Smooth muscle cell (in vitro differentiated cells): ENCODE measurements at regions not wholly inside any gene's neighbourhood (a gene's known extent, or its start where the extent isn't known, plus 50 kb on each side); places are given as distances from the start of the nearest gene placed in this dataset.
"Not testable (repeated sequence)": the region's sequence is repeated elsewhere in the genome, so short reads cannot be mapped to it uniquely, and the experiment has no call there.

ENCODE experiments used
- DNase-seq: peaks from one replicate; lab custom pipeline; 2025; ENCODE audit not compliant: unreplicated experiment; lab: John Stamatoyannopoulos, UW
- H2AFZ ChIP-seq: fragments of 200-600 bp; sonication (generic); 2 replicates; pipeline ENCODE4 v1.6.0; 2016; ENCODE audit warnings: antibody characterized with exemption, low read depth, mild to moderate bottlenecking
- H3F3A ChIP-seq: fragments of 200-600 bp; sonication (generic); 2 replicates; pipeline ENCODE4 v1.6.0; 2017; ENCODE audit warnings: antibody characterized with exemption, low read depth
- H3K27ac ChIP-seq: fragments of 200-600 bp; sonication (generic); 2 replicates; pipeline ENCODE4 v1.5.1; 2016; ENCODE audit warnings: low read depth, mild to moderate bottlenecking
- H3K27me3 ChIP-seq: fragments of 200-600 bp; sonication (generic); 2 replicates; pipeline ENCODE4 v1.6.1; 2016; ENCODE audit warnings: low read depth, mild to moderate bottlenecking
- H3K36me3 ChIP-seq: fragments of 200-600 bp; sonication (generic); 2 replicates; pipeline ENCODE4 v1.5.1; 2016; ENCODE audit warnings: low read depth
- H3K4me1 ChIP-seq: fragments of 200-600 bp; sonication (generic); 2 replicates; pipeline ENCODE4 v1.5.1; 2016; ENCODE audit warnings: low read depth
- H3K4me2 ChIP-seq: fragments of 200-600 bp; sonication (generic); 2 replicates; pipeline ENCODE4 v1.6.0; 2016; ENCODE audit warnings: mild to moderate bottlenecking
- H3K4me3 ChIP-seq: fragments of 200-600 bp; sonication (generic); 2 replicates; pipeline ENCODE4 v1.5.1; 2016; ENCODE audit warnings: mild to moderate bottlenecking
- H3K79me2 ChIP-seq: fragments of 200-600 bp; sonication (generic); 2 replicates; pipeline ENCODE4 v1.6.0; 2016; ENCODE audit warnings: low read depth, mild to moderate bottlenecking
- H3K9ac ChIP-seq: fragments of 200-600 bp; sonication (generic); 2 replicates; pipeline ENCODE4 v1.6.0; 2016; ENCODE audit warnings: low read depth
- H3K9me3 ChIP-seq: fragments of 200-600 bp; sonication (generic); replicated peaks from 2 replicates; pipeline ENCODE4 v1.5.1; 2016; ENCODE audit warnings: low read depth
- H4K20me1 ChIP-seq: fragments of 200-600 bp; sonication (generic); 2 replicates; pipeline ENCODE4 v1.6.0; 2016; ENCODE audit warnings: low read depth
- CTCF ChIP-seq: fragments of 200-600 bp; sonication (generic); IDR thresholded peaks from 2 replicates; pipeline ENCODE4 v1.5.1; 2017; ENCODE audit warnings: borderline replicate concordance, mild to moderate bottlenecking, antibody characterized with exemption; ENCODE audit not compliant: insufficient read depth, poor library complexity, severe bottlenecking
- WGBS: methylation state at CpG from one replicate; pipeline ENCODE4 v1.1.7; 2016; ENCODE audit warnings: low lambda C conversion rate; 5-methylcytosine and 5-hydroxymethylcytosine counted together

- H3K79me2 ChIP-seq, result no peaks in the 10 kb centered on the region
- no peak overlapping the region for H2AFZ ChIP-seq
- H3K36me3 ChIP-seq, result no peaks in the 10 kb centered on the region
- no peaks in the 10 kb centered on the region for H3K4me1 ChIP-seq
- no peaks in the 10 kb centered on the region for H3F3A ChIP-seq
- no peak overlapping the region for H3K27ac ChIP-seq
- no peak overlapping the region for H3K4me3 ChIP-seq
- DNase-seq, result no peak
- H4K20me1 ChIP-seq, result no peaks in the 10 kb centered on the region
- WGBS, result 81% methylated on average over 3 of the region's 3 CpGs
- H3K4me2 ChIP-seq, result no peak overlapping the region
- no peaks in the 10 kb centered on the region for H3K27me3 ChIP-seq
- H3K9me3 ChIP-seq, result no peaks in the 10 kb centered on the region
- H3K9ac ChIP-seq, result no peak overlapping the region
- TF ChIP-seq CTCF, result no peak
Observed at GRCh38 chr21:25449950-25450349, 157.3 kb downstream of the MRPL39 start.

GRCh38 chr21:25441835-25442234, 165.4 kb downstream of the MRPL39 start:
- no peak overlapping the region for H3K27ac ChIP-seq
- H3K27me3 ChIP-seq, result no peaks in the 10 kb centered on the region
- H3K9ac ChIP-seq, result no peak overlapping the region
- H3K4me2 ChIP-seq, result no peak overlapping the region
- no peak for DNase-seq
- H3K4me1 ChIP-seq, result no peaks in the 10 kb centered on the region
- H3F3A ChIP-seq, result no peaks in the 10 kb centered on the region
- H3K79me2 ChIP-seq, result no peaks in the 10 kb centered on the region
- 67% methylated on average over 2 of the region's 2 CpGs for WGBS
- H3K9me3 ChIP-seq, result no peaks in the 10 kb centered on the region
- H3K4me3 ChIP-seq, result no peak overlapping the region
- no peak overlapping the region for H2AFZ ChIP-seq
- no peaks in the 10 kb centered on the region for H3K36me3 ChIP-seq
- no peak for TF ChIP-seq CTCF
- no peaks in the 10 kb centered on the region for H4K20me1 ChIP-seq

GRCh38 chr21:25437465-25437864, 169.8 kb downstream of the MRPL39 start:
- not testable (repeated sequence) for H3F3A ChIP-seq, H3K4me3 ChIP-seq, H3K79me2 ChIP-seq, H3K27me3 ChIP-seq, H3K9me3 ChIP-seq, H3K4me1 ChIP-seq, H3K4me2 ChIP-seq, H4K20me1 ChIP-seq, H3K9ac ChIP-seq, H3K36me3 ChIP-seq, DNase-seq, H2AFZ ChIP-seq, H3K27ac ChIP-seq
- WGBS, result 81% methylated on average over 2 of the region's 2 CpGs

- Histone ChIP-seq H3K9ac (no peak overlapping the region), H3K79me2 (no peaks in the 10 kb centered on the region), H3K4me3 (no peak overlapping the region), H3K4me1 (no peaks in the 10 kb centered on the region), H2AFZ (no peak overlapping the region), H3F3A (no peaks in the 10 kb centered on the region), H4K20me1 (no peaks in the 10 kb centered on the region), H3K27me3 (peaks cover 19% of the 10 kb centered on the region), H3K27ac (no peak overlapping the region), H3K9me3 (no peaks in the 10 kb centered on the region), H3K36me3 (no peaks in the 10 kb centered on the region), H3K4me2 (no peak overlapping the region)
- no peak for TF ChIP-seq CTCF
- no peak for DNase-seq
Observed at GRCh38 chr21:25428537-25428936, 178.7 kb downstream of the MRPL39 start.
